GM18517 (cell line): ENCODE measurements at regions not wholly inside any gene's neighbourhood (a gene's known extent, or its start where the extent isn't known, plus 50 kb on each side); places are given as distances from the start of the nearest gene placed in this dataset.
A peak's percentile ranks its signal among the peaks of the same experiment; 100 is the strongest.

Experiments used
- ATAC-seq: cut with Tn5 transposase; IDR thresholded peaks from one replicate; pipeline ENCODE4 v1.9.1; 2021; ENCODE audit warnings: mild to moderate bottlenecking, moderate library complexity; ENCODE audit not compliant: unreplicated experiment

- ATAC-seq = no peak
These were observed 51.0 kb upstream of the DSC1 start for GRCh38 chr18:31213641-31214040.

- no peak for ATAC-seq
These were observed 54.6 kb upstream of the DSC1 start for GRCh38 chr18:31217038-31217849.

- no peak for ATAC-seq
These were observed 56.2 kb upstream of the DSC1 start for GRCh38 chr18:31218671-31219383.

GRCh38 chr18:31219395-31219794, 56.7 kb upstream of the DSC1 start:
- no peak for ATAC-seq

GRCh38 chr18:31223371-31223770, 60.7 kb upstream of the DSC1 start:
- no peak for ATAC-seq

- ATAC-seq = no peak
These were observed 63.0 kb upstream of the DSC1 start for GRCh38 chr18:31225668-31226067.

- ATAC-seq = no peak
These were observed 65.0 kb upstream of the DSC1 start for GRCh38 chr18:31227497-31228229.

- ATAC-seq = no peak
These were observed 67.2 kb upstream of the DSC1 start for GRCh38 chr18:31229829-31230228.

GRCh38 chr18:31230495-31230894, 67.8 kb upstream of the DSC1 start:
- peak; percentile 88 for ATAC-seq

GRCh38 chr18:31232013-31232412, 69.4 kb upstream of the DSC1 start:
- no peak for ATAC-seq

- ATAC-seq = no peak
These were observed 70.2 kb upstream of the DSC1 start for GRCh38 chr18:31232775-31233424.

- no peak for ATAC-seq
These were observed 71.1 kb upstream of the DSC1 start for GRCh38 chr18:31233621-31234275.

GRCh38 chr18:31235856-31236255, 73.2 kb upstream of the DSC1 start:
- no peak for ATAC-seq

GRCh38 chr18:31237142-31237541, 74.5 kb upstream of the DSC1 start:
- no peak for ATAC-seq

- no peak for ATAC-seq
These were observed 76.5 kb upstream of the DSG1 start for GRCh38 chr18:31241425-31241824.

GRCh38 chr18:31241900-31242409, 76.0 kb upstream of the DSG1 start:
- ATAC-seq = no peak

GRCh38 chr18:31243740-31244512, 74.0 kb upstream of the DSG1 start:
- ATAC-seq = no peak

GRCh38 chr18:31244771-31245394, 73.1 kb upstream of the DSG1 start:
- ATAC-seq = no peak

- no peak for ATAC-seq
These were observed 72.1 kb upstream of the DSG1 start for GRCh38 chr18:31245820-31246219.
